Fibroblast of the aortic adventitia (primary cell): ENCODE measurements at regions not wholly inside any gene's neighbourhood (a gene's known extent, or its start where the extent isn't known, plus 50 kb on each side); places are given as distances from the start of the nearest gene placed in this dataset.

Experiments used
- DNase-seq: peaks from one replicate; pipeline ENCODE4 v3.0.0-alpha.2; 2010; ENCODE audit warnings: low read depth
- H3K4me3 ChIP-seq: 2 replicates; pipeline ENCODE4 v1.5.1; 2011; ENCODE audit warnings: low read depth, mild to moderate bottlenecking, control low read depth, low read length, moderate library complexity
- TF ChIP-seq, protein P1 (sequence below): IDR thresholded peaks from 2 replicates; pipeline ENCODE4 v1.5.1; 2011; ENCODE audit warnings: mild to moderate bottlenecking, low read length, control low read depth, inconsistent platforms; ENCODE audit not compliant: insufficient read depth

DNA sequence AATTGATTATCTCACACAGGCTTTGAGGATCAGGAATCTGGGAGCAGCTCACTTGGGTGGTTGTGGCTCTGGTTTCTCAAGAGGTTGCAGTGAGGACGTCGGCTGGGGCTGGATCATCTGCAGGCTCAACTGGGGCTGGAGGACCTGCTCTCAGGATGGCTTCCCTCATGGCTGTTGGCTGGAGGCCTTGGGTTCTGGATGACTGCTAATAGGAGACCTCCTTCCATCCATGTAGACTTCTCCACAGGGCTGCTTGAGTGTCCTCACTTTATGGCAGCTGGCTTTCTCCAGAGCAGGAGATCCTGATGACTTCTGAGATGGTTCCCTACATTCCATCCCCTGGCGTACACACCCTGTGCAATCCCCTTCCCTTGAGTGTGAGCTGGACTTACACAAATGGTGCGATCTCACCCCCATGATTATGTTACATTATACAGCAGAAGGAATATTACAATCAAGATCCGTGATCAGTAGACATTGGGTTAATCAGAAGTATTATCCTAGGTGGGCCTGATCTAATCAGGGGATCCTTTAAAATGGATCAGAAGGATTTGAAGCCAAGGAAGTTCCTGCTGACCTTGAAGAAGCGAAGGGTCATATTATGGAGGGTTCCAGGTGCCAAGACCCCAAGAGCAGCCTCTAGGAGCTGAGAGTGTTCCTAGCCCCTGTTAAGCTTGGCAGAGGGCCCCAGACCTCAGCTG, 122.2 kb downstream of the CXCL12 start:
- no peak for DNase-seq
- TF ChIP-seq, protein P1, sequence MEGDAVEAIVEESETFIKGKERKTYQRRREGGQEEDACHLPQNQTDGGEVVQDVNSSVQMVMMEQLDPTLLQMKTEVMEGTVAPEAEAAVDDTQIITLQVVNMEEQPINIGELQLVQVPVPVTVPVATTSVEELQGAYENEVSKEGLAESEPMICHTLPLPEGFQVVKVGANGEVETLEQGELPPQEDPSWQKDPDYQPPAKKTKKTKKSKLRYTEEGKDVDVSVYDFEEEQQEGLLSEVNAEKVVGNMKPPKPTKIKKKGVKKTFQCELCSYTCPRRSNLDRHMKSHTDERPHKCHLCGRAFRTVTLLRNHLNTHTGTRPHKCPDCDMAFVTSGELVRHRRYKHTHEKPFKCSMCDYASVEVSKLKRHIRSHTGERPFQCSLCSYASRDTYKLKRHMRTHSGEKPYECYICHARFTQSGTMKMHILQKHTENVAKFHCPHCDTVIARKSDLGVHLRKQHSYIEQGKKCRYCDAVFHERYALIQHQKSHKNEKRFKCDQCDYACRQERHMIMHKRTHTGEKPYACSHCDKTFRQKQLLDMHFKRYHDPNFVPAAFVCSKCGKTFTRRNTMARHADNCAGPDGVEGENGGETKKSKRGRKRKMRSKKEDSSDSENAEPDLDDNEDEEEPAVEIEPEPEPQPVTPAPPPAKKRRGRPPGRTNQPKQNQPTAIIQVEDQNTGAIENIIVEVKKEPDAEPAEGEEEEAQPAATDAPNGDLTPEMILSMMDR: no peak

DNA sequence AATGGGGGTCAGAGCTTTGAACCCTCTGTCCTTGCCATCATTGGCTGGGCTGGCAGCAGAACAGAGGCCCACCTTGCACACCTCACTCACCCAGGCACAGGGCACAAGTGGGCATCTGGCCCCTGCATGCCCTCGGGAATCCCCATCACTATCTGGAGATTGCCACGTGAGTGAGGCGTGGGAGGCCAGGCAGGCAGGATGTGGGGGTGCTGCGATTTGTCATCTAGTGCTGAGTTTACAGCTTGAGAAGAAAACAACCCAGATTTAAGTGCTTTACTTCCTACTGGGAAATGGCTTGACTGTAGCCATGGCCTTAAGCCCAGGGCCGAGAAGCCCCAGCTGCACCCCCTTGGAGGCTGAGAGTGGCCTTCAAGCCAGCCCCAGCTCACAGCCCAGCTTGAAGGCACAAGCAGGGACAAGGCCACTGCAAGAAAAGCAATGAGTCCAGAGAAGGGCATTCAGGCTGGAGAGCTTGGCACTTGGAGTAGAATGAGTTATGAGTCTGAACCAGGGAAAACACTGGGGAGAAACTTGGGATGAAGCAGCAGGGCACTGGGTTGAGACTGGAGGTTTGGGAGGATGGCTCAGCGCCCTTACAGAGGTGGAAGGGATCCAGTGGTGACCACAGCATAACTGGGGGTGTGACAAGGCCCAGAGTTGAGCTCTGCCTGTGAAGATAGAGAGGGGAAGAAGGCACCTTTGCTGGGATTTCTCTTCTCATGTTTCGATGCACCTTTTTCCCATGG, 123.0 kb downstream of the CXCL12 start:
- no peak overlapping the region for H3K4me3 ChIP-seq
- peak; percentile 32 for DNase-seq
- TF ChIP-seq, protein P1: no peak

More for the DNA sequence above, 122.2 kb downstream of the CXCL12 start:
- no peak overlapping the region for H3K4me3 ChIP-seq

DNA sequence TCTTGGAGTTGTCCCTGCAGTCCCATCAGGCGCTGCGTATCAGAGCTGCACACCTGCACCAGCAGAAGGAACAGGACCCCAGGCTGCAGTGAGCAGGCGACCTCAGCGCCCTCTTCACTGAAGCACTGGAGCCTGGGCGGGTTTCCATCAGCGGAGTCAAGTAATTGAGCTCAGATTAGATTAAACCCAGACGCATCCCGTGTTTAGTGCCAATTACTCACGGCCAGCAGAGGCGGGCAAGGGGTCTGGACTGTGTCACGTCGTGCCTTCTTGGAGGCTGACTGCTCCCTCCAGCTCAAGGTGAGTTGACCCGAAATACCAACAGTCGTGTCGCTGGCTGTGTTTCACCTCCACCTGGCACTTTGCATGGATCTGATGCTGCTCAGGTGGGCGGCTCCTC, 123.6 kb downstream of the CXCL12 start:
- DNase-seq: no peak
- no peak overlapping the region for H3K4me3 ChIP-seq
- TF ChIP-seq, protein P1: no peak

DNA sequence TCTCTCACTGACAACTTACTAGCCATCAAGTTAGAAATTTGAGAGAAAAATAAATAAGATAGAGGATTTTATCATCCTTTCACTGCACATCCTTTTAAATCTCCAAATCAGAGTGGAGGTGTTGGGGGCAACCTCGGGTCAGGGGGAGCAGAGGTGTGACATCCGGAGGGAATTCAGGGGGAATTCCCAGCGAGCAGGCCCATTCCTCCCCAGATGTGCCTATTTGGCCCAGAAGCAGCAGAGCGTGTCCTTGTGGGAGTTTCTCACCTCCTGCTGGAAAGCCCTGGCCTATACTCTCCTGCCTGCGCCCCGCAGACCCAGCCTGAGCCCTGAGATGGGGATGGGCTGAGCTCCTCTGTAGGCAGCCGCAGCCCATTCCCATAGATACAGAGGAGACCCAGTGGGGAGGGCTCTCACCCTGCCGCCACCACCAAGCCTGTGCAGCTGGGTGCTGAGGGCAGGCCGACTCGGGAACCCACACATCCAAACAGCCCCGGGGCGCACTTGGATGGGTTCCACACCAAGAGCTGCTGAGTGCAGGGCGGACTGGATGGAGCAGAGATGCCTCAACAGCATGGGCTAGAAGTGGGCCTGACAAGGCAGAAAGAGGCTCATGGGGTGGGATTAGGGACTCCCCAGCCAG, 124.5 kb downstream of the CXCL12 start:
- no peak for DNase-seq
- no peak overlapping the region for H3K4me3 ChIP-seq
- TF ChIP-seq, protein P1: no peak

DNA sequence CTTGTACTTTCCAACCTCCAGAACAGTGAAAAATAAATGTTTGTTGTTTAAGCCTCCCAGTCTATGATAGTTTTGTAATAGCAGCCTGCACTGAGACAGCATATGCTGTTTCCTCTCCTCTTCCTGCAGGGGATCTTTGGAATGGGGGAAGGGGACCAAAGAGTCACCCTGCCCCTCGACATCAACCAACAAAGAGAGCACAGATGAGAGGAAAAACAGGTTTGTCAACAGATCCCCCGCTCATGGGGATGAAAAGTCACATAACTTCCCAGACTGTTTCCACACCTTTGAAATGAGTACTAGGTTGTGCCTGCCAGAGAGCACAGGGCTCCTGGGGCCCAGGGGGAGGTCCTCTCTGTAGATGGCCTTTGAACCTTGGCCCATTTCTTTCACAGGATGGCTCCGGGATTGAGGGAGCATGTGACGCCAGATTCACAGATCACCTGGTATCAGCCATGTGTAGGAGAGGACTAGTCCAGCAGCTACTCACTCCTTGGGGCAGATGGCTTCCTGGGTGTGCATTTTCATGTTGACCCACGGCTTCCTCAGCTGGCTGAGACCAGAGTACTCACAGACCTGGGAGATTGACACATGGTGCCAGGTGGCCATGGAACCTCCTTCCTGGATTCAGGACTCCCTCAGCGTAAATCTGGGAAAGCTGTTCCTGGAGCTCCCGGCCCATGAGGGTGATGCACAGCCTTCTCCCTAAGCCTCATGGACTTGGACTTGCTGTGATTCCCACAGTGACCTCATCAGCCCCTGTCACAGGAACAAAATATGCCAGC, 125.6 kb downstream of the CXCL12 start:
- DNase-seq: no peak
- H3K4me3 ChIP-seq: no peak overlapping the region
- TF ChIP-seq, protein P1: no peak

DNA sequence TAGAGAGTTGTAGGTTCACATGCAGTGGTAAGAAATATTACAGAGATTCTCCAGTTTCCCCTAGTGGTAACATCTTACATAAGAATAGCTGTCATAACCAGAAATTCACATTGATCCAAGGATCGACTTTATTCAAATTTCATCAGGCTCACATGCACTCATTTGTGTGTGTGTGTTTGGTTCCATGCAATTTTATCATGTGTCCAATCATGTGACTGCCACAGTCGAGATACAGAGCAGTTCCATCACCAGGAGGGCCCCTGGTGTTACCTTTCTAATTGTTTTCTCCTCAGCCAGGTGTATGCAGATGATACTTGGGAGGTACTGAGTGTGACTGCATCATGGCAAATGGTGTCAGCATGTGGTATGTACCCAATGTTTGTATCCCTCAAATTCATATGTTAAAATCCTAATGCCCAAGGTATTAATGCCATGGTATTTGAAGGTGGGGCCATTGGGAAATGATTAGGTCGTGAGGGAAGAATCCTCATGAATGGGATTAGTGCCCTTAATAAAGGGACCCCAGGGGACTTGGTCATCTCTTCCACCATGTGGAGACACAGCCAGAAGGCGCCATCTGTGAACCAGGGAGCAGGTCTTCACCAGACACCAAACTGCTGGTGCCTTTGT, 126.3 kb downstream of the CXCL12 start:
- DNase-seq: no peak
- TF ChIP-seq, protein P1: no peak
- no peak overlapping the region for H3K4me3 ChIP-seq
